ENCODE measurements at regions not wholly inside any gene's neighbourhood (a gene's known extent, or its start where the extent isn't known, plus 50 kb on each side); places are given as distances from the start of the nearest gene placed in this dataset.

DNA sequence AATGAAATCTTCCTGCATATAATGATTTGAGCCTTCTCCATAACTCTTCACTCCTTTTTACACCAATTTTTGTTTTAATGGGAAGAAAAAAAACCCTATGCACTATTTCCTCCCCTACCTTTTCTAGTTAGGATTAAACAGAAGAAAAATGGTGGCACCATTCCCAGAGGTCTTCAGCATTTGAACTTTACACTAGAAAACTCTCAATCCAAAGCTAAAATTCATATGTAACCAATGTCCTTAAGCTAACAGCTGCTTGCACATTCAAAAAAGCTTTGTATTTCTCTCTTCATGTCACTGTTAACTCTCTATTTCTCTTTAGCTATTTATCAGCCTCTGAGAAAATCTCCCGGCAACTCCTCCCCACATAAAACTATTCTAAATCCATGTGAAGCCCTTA lies 90.3 kb upstream of the UBL3 start:
- TF ChIP-seq POLR2A (IDR thresholded peaks at IDR 0.05) (no peak), POLR2AphosphoS5 (IDR thresholded peaks at IDR 0.05) (no peak)

All from transverse colon (tissue), 3 donors.